IPS-15b (cell line): ENCODE measurements at regions not wholly inside any gene's neighbourhood (a gene's known extent, or its start where the extent isn't known, plus 50 kb on each side); places are given as distances from the start of the nearest gene placed in this dataset.
A peak's percentile ranks its signal among the peaks of the same experiment; 100 is the strongest.

Experiments used
- H3K27me3 ChIP-seq: one replicate; pipeline ENCODE4 v1.6.1; 2013; ENCODE audit warnings: low read length; ENCODE audit not compliant: control insufficient read depth, insufficient read depth
- H3K36me3 ChIP-seq: one replicate; pipeline ENCODE4 v1.6.1; 2013; ENCODE audit warnings: low read length; ENCODE audit not compliant: control insufficient read depth, insufficient read depth
- H3K4me1 ChIP-seq: one replicate; pipeline ENCODE4 v1.6.1; 2013; ENCODE audit warnings: mild to moderate bottlenecking, low read length; ENCODE audit not compliant: control insufficient read depth, insufficient read depth
- H3K4me3 ChIP-seq: one replicate; pipeline ENCODE4 v1.5.1; 2013; ENCODE audit warnings: low read depth, low read length
- H3K9ac ChIP-seq: one replicate; pipeline ENCODE4 v1.6.1; 2013; ENCODE audit warnings: low read depth, mild to moderate bottlenecking, low read length
- H3K9me3 ChIP-seq: one replicate; pipeline ENCODE4 v1.6.1; 2013; ENCODE audit warnings: mild to moderate bottlenecking, low read length; ENCODE audit not compliant: control insufficient read depth, insufficient read depth

DNA sequence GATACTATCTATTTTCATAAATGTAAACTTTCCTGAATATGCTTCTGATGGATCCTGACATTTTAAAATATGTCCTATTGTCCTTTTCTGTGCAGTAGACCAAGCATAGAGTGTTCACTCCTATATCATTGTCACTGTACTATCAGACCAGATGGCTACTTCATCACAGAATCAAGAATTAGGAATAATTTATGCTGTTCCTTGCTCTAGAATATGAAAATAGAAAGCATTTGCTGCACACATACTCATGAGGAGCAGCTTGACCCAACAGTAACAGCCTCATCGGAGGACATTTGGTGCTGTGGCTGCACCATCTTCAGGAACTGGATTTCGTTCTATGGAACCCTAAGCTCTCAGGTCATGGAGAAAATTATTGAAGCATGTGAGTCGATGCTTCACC, 468.9 kb upstream of the HNRNPA3 start:
- H3K9me3 ChIP-seq, result no peaks in the 10 kb centered on the region
- H3K9ac ChIP-seq, result no peak overlapping the region
- no peaks in the 10 kb centered on the region for H3K36me3 ChIP-seq
- no peak overlapping the region for H3K4me3 ChIP-seq
- no peaks in the 10 kb centered on the region for H3K27me3 ChIP-seq
- peaks cover 28% of the 10 kb centered on the region for H3K4me1 ChIP-seq

DNA sequence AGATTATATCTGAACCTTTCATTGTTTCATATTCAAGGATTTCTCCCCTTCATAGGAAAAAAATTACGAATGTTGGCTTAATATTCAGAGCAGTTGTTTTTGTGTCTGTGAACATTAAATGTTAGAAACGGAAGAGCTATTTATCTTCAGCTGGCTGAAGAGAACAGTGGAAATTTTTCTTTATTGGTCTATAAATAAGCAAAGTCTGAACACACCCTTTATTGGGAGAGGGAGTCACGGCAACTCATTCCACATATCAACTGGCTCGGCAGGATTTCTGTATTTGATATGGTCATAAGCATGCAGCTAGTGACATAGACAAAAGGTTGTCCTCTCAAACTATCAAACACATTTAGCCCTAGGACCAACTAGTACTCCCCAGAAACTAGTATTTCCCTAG, 468.4 kb upstream of the HNRNPA3 start:
- Histone ChIP-seq H3K4me3 (no peak overlapping the region), H3K36me3 (no peaks in the 10 kb centered on the region), H3K4me1 (peaks cover 28% of the 10 kb centered on the region), H3K27me3 (no peaks in the 10 kb centered on the region), H3K9ac (no peak overlapping the region), H3K9me3 (no peaks in the 10 kb centered on the region)

DNA sequence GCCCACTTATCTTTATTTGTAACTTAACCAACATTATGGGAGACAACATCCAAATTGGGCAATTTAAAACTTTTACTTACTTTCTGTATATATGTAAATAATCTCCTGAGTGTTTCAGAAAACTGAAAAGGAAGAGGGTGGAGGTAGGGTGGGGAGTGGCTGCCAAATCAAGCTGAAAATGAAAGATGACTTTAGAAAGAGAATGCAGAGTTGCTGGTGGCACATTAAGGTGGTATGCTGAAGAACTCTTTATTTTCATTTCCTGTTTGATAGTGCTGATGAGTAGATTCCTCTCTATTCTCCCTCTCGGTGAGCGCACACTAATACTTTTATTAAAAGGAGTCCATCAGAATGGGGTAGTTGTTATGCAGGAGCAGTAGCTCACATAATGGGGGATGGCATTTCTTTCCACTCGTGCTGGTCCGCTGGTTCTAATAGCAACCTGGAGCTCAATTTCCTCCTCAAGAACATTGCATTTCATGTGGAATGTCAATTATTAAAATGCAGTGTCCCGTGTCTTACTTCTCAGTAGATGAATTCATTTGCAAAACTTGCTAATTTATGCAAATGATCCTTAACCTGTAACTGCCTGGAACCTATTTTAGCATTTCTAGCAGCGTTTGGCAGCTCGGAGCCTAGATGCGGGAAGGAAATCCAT, 466.9 kb upstream of the HNRNPA3 start:
- H3K9ac ChIP-seq, result no peak overlapping the region
- no peaks in the 10 kb centered on the region for H3K36me3 ChIP-seq
- peak overlapping the region; percentile 4 for H3K4me3 ChIP-seq
- no peaks in the 10 kb centered on the region for H3K9me3 ChIP-seq
- no peaks in the 10 kb centered on the region for H3K27me3 ChIP-seq
- H3K4me1 ChIP-seq, result peaks cover 28% of the 10 kb centered on the region

DNA sequence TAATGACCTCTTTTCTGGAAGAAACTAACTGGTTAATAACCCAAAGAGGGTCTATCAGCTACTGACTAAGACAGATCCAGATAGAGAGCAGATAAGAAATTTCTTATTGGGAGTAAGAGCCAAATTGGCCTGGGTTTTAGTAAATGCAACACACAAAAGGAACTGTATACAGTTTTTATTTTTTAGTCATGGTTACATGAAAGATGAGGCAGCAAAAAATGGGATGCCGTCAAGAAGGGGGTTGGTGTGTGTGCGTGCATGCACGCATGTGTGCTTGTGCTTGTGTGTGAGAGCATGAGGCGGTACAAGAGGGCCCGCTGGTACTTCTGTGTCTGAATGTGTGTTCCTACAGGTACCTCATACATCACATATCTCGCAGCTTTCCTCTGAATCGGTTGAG, 466.2 kb upstream of the HNRNPA3 start:
- Histone ChIP-seq H3K9me3 (no peaks in the 10 kb centered on the region), H3K9ac (no peak overlapping the region), H3K4me1 (peaks cover 28% of the 10 kb centered on the region), H3K27me3 (no peaks in the 10 kb centered on the region), H3K4me3 (no peak overlapping the region), H3K36me3 (no peaks in the 10 kb centered on the region)

DNA sequence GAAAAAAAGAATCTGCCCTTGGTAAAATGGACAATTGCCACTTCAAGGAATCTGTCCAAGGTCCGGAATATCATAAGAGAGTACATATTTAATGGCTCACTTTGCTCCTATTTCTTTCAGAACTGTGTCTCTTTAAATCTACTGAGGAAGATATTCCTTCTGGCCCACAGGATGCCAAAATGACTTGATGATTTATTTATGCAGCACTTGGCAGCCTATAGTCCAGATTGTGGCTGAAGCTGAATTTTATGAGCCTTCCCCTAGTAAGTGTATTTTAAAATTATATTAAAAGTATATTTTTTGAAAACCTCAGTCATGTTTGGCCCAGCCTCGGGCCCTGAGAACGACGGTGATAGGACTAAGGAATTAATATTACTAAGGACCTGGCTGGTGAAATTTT, 465.1 kb upstream of the HNRNPA3 start:
- H3K9ac ChIP-seq, result no peak overlapping the region
- no peak overlapping the region for H3K4me3 ChIP-seq
- H3K36me3 ChIP-seq, result no peaks in the 10 kb centered on the region
- H3K9me3 ChIP-seq, result no peaks in the 10 kb centered on the region
- no peaks in the 10 kb centered on the region for H3K27me3 ChIP-seq
- H3K4me1 ChIP-seq, result peaks cover 28% of the 10 kb centered on the region

DNA sequence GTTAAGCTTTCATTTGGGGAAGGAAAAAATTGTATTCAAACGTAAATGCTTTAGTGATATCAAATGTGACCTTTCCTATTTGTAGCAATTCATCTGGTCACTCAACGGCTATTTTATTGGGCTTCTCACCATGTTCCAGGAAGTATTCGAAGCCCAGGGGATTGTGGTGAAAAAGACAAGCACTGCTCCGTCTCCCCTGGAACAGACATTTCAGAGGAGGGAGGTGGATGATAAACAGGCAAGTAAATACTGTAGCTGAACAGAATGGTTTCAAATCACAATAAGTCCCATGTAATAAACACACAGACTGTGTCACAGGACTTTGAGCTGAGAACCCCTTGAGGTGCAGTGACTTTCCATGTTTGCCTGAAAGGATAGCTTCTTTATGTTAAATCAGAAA, 464.7 kb upstream of the HNRNPA3 start:
- no peak overlapping the region for H3K9ac ChIP-seq
- peaks cover 28% of the 10 kb centered on the region for H3K4me1 ChIP-seq
- H3K27me3 ChIP-seq, result no peaks in the 10 kb centered on the region
- no peaks in the 10 kb centered on the region for H3K9me3 ChIP-seq
- H3K4me3 ChIP-seq, result no peak overlapping the region
- no peaks in the 10 kb centered on the region for H3K36me3 ChIP-seq

DNA sequence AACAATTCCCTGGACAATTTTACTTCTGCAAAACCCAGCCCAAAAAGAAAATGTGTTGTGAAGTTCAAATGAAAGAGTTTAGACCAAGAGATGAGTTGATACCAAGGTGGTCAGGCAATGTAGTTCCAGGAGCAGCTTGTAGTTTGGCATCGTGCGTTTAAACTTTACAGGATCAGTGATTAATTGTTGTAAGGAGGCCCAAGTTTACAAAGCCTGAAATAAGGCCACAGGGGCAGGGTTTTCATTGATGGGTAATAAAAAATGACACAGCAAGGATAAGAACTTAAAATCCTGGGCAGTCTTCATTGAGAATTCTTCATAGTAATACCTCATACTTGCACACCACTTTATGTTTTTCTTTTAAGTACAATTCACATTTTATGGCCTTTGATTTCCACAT, 463.9 kb upstream of the HNRNPA3 start:
- no peaks in the 10 kb centered on the region for H3K27me3 ChIP-seq
- no peaks in the 10 kb centered on the region for H3K36me3 ChIP-seq
- no peak overlapping the region for H3K9ac ChIP-seq
- H3K4me3 ChIP-seq, result no peak overlapping the region
- H3K9me3 ChIP-seq, result no peaks in the 10 kb centered on the region
- peaks cover 28% of the 10 kb centered on the region for H3K4me1 ChIP-seq

DNA sequence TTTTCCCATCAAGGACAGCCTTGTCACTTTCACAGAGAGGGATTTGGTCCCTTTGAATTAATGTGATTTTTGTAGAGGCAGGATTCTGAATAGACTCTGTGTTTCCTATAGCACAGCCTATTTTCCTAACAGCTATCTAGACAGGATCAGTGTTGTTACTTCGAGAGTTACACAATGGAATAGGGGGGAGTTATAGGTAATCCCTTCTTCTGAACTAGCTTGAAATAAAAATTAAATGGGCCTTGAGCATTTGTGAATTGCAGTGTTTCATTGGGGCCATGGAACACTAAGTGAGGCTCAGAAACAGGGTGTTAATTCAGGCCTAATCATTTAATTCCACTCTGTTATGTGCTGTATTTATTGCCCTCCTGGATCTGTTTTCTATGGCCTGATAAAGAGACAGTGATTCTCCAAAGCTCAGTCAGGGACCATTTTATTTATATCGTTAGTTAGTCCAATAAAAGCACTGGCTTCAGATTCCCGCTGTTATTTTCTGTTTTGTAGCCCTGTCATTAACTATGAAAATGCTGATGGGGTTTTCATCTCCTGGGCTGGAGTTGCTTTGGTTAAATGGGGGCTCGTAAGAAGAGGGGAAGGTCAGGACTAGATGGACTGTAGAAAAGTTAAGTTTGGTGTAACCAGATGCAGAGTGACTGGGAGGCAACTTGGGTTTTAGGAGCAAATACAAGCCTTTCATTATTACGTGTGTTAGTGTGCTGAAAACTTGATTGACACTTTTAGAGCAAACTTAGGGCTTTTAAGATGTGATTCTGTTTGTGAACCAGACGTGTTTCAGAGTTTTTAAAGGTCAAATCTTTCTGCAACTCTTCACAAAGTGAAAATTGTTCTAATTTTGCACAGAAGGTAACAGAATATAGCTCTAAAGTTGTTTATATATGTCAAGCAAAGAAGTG, 461.0 kb upstream of the HNRNPA3 start:
- Histone ChIP-seq H3K9me3 (no peaks in the 10 kb centered on the region), H3K27me3 (no peaks in the 10 kb centered on the region), H3K4me3 (no peak overlapping the region), H3K36me3 (no peaks in the 10 kb centered on the region), H3K9ac (no peak overlapping the region), H3K4me1 (peaks cover 5% of the 10 kb centered on the region)

DNA sequence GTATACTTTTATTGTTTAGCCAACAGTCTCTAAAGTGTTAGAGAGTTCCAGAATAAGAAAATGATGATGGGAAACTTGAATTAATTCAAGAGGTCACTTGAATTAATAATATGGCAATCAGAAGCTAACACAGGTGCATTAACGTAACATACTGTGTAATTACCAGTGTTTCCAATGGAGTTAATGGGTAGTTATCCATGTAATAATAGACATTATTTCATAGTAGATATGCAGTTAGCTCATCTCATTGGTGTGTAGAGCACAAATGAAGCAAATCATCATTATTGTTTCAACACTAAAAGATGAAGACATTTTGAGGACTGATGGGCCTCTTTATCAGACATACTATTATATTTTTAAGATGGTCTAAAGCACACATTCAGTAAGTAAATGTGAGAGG, 460.3 kb upstream of the HNRNPA3 start:
- Histone ChIP-seq H3K36me3 (no peaks in the 10 kb centered on the region), H3K4me1 (no peaks in the 10 kb centered on the region), H3K9me3 (no peaks in the 10 kb centered on the region), H3K27me3 (no peaks in the 10 kb centered on the region), H3K9ac (no peak overlapping the region), H3K4me3 (no peak overlapping the region)

DNA sequence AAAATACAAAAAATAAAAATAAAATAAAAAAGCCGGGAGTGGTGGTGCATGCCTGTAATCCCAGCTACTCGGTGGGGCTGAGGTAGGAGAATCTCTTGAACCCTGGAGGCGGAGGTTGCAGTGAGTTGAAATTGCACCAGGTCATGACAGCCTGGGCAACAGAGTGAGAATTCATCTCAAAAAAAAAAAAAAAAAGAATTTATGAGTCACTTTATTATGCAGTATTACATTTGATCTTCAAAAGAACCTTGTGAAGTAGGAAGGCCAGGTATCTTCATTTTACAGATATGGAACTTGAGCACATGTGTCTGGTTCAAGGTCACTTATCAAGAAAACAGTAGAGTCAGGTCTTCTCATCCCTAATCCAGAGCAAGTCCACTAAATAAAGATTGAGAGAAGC, 459.4 kb upstream of the HNRNPA3 start:
- H3K4me3 ChIP-seq, result no peak overlapping the region
- no peaks in the 10 kb centered on the region for H3K9me3 ChIP-seq
- H3K36me3 ChIP-seq, result no peaks in the 10 kb centered on the region
- H3K9ac ChIP-seq, result no peak overlapping the region
- no peaks in the 10 kb centered on the region for H3K4me1 ChIP-seq
- no peaks in the 10 kb centered on the region for H3K27me3 ChIP-seq

DNA sequence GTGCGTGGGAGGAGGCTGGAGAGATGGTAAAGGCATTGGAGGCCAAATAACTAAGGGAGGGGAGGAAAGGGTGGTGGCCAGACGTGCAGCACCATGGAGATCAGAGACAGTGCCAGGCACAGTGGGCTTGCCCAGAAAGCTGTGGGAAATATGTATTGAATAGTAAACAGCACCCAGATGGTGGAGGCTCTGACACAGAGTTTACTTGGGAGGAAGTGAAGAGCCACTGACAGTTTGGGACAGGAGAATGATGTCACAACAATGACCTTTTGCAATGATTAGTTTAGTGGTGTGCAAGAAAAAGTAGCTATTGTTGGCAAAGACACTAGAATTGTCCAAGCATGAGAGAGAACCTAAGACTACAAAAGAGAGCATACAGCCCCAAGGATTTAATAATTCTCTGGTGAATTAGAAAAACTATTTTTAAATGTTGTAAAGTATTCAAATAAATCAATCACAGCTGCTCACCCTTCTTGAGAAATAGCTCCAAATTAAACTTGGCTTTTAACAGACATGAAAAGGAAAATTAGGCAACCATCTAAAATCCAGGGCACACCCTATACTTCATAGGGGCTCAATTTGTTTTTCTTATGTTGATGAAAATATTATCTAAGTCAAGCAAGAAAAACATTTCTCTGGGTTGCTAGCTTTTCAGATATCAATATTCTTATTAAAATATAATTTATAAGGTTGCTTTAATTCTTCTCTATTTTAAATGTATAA, 458.7 kb upstream of the HNRNPA3 start:
- no peaks in the 10 kb centered on the region for H3K36me3 ChIP-seq
- no peaks in the 10 kb centered on the region for H3K27me3 ChIP-seq
- H3K9me3 ChIP-seq, result no peaks in the 10 kb centered on the region
- no peak overlapping the region for H3K9ac ChIP-seq
- no peak overlapping the region for H3K4me3 ChIP-seq
- no peaks in the 10 kb centered on the region for H3K4me1 ChIP-seq
